ENCODE measurements at regions not wholly inside any gene's neighbourhood (a gene's known extent, or its start where the extent isn't known, plus 50 kb on each side); places are given as distances from the start of the nearest gene placed in this dataset.

- Histone ChIP-seq H3K27me3 (replicated peaks) (no peaks in the 10 kb centered on the region), H3K4me3 (ENCODE audit: low read depth, low read length) (no peak overlapping the region), H3K36me3 (replicated peaks) (no peaks in the 10 kb centered on the region), H3K27ac (no peak overlapping the region)
- no peak for DNase-seq
- in situ Hi-C loops (cut with HindIII; ENCODE audit: low pct_ligation_motif_present, low sequenced_read_pairs): no loop called here
- TF ChIP-seq CTCF (IDR thresholded peaks at IDR 0.05; ENCODE audit: low read depth, low read length, missing control alignments): no peak
These were observed 252.6 kb downstream of the RAP2A start for GRCh38 chr13:97686594-97686993.

- in situ Hi-C loops (cut with HindIII; ENCODE audit: low pct_ligation_motif_present, low sequenced_read_pairs): no loop called here
- Histone ChIP-seq H3K4me3 (ENCODE audit: low read depth, low read length) (no peak overlapping the region), H3K36me3 (replicated peaks) (no peaks in the 10 kb centered on the region), H3K27ac (no peak overlapping the region), H3K27me3 (replicated peaks) (no peaks in the 10 kb centered on the region)
- DNase-seq: no peak
- no peak for TF ChIP-seq CTCF (IDR thresholded peaks at IDR 0.05; ENCODE audit: low read depth, low read length, missing control alignments)
These were observed 258.7 kb downstream of the RAP2A start for GRCh38 chr13:97692628-97693027.

- Histone ChIP-seq H3K36me3 (replicated peaks) (no peaks in the 10 kb centered on the region), H3K27ac (no peak overlapping the region), H3K27me3 (replicated peaks) (no peaks in the 10 kb centered on the region), H3K4me3 (ENCODE audit: low read depth, low read length) (no peak overlapping the region)
- TF ChIP-seq CTCF (IDR thresholded peaks at IDR 0.05; ENCODE audit: low read depth, low read length, missing control alignments): no peak
- DNase-seq: no peak
- in situ Hi-C loops (cut with HindIII; ENCODE audit: low pct_ligation_motif_present, low sequenced_read_pairs): no loop called here
These were observed 257.8 kb upstream of the IPO5 start for GRCh38 chr13:97695684-97696083.

GRCh38 chr13:97696921-97697320, 256.6 kb upstream of the IPO5 start:
- Histone ChIP-seq H3K27me3 (replicated peaks) (no peaks in the 10 kb centered on the region), H3K36me3 (replicated peaks) (no peaks in the 10 kb centered on the region), H3K4me3 (ENCODE audit: low read depth, low read length) (no peak overlapping the region), H3K27ac (no peak overlapping the region)
- no peak for DNase-seq
- in situ Hi-C loops (cut with HindIII; ENCODE audit: low pct_ligation_motif_present, low sequenced_read_pairs): no loop called here
- no peak for TF ChIP-seq CTCF (IDR thresholded peaks at IDR 0.05; ENCODE audit: low read depth, low read length, missing control alignments)

- DNase-seq: no peak
- Histone ChIP-seq H3K4me3 (ENCODE audit: low read depth, low read length) (no peak overlapping the region), H3K36me3 (replicated peaks) (no peaks in the 10 kb centered on the region), H3K27ac (no peak overlapping the region), H3K27me3 (replicated peaks) (no peaks in the 10 kb centered on the region)
- TF ChIP-seq CTCF (IDR thresholded peaks at IDR 0.05; ENCODE audit: low read depth, low read length, missing control alignments): no peak
- in situ Hi-C loops (cut with HindIII; ENCODE audit: low pct_ligation_motif_present, low sequenced_read_pairs): no loop called here
These were observed 253.1 kb upstream of the IPO5 start for GRCh38 chr13:97700306-97700848.

- no peak for DNase-seq
- no peak overlapping the region for H3K27ac ChIP-seq
These were observed 250.9 kb upstream of the IPO5 start for GRCh38 chr13:97702614-97703013.

More at GRCh38 chr13:97702614-97703013, 250.9 kb upstream of the IPO5 start:
- Histone ChIP-seq H3K27me3 (replicated peaks) (no peaks in the 10 kb centered on the region), H3K4me3 (ENCODE audit: low read depth, low read length) (no peak overlapping the region), H3K36me3 (replicated peaks) (no peaks in the 10 kb centered on the region)
- no peak for TF ChIP-seq CTCF (IDR thresholded peaks at IDR 0.05; ENCODE audit: low read depth, low read length, missing control alignments)
- in situ Hi-C loops (cut with HindIII; ENCODE audit: low pct_ligation_motif_present, low sequenced_read_pairs): no loop called here

All from brain microvascular endothelial cell (primary cell).